ENCODE measurements at regions not wholly inside any gene's neighbourhood (a gene's known extent, or its start where the extent isn't known, plus 50 kb on each side); places are given as distances from the start of the nearest gene placed in this dataset.

DNA sequence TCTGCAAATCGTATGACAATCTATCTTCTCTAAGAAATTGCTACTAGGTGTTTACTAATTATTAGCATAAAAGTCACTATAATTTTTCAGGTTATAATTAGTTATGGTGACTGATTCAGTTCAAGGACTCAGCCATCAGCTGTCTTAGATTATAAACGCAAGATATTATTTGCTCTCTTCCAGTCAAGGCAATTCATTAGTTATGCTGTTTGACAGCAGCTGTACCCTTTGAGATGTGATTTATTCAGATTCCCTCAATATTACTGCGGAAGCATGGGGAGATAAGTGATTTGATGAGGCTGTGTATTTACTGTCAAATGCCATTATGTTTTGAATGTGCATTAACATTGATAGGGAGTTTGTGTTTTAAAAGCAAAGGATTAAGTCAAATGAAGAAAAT lies 558.9 kb upstream of the FSIP2 start:
- no peak for FAIRE-seq
- no peak overlapping the region for H3K4me2 ChIP-seq
- no peaks in the 10 kb centered on the region for H3K9me3 ChIP-seq
- no peak for DNase-seq (ENCODE audit: low read depth in 1 of 2, low spot score in 1 of 2)
- POLR2A ChIA-PET: no interaction called here
- WGBS (ENCODE audit: missing lambda C conversion rate): 18% methylated on average over 3 of the region's 3 CpGs
- CTCF ChIA-PET: no interaction called here
- TF ChIP-seq POLR2A (IDR thresholded peaks at IDR 0.05; ENCODE audit: low read length) (no peak), HDAC2 (IDR thresholded peaks at IDR 0.05) (no peak), RNF2 (IDR thresholded peaks at IDR 0.05; ENCODE audit: borderline replicate concordance, low read depth) (no peak)
- ATAC-seq: no peak
- H3K4me3 ChIP-seq: no peak overlapping the region
- no peak overlapping the region for H3K27ac ChIP-seq
- H3K4me1 ChIP-seq: no peaks in the 10 kb centered on the region

DNA sequence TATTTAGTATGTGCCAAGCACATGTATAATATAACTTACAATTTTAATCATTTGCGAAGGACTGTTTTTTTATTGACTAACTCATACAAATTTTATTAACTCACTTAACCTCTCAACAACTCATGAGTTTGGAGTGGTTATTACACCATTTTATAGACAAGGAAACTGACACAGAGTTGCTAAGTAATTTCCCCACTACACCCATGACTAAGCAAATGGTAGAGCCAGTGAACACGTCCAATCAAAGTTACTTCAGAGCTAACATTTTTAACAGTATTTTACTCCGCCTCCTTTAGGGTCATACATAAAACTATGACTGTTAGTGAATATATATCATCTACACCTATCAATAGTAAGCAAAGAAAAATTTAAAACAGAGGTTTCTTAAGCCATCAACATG lies 556.7 kb upstream of the FSIP2 start:
- TF ChIP-seq, protein P1, sequence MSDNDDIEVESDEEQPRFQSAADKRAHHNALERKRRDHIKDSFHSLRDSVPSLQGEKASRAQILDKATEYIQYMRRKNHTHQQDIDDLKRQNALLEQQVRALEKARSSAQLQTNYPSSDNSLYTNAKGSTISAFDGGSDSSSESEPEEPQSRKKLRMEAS (IDR thresholded peaks at IDR 0.05): no peak
- DNase-seq (ENCODE audit: low read depth in 1 of 2, low spot score in 1 of 2) (no peak), FAIRE-seq (no peak), ATAC-seq (no peak)
- no peak overlapping the region for H3K27ac ChIP-seq
- ChIA-PET POLR2A (no interaction called here), CTCF (no interaction called here)
- H3K4me1 ChIP-seq: no peaks in the 10 kb centered on the region
- no peak overlapping the region for H3K4me3 ChIP-seq
- H3K9me3 ChIP-seq: no peaks in the 10 kb centered on the region
- WGBS (ENCODE audit: missing lambda C conversion rate): 59% methylated on average over 3 of the region's 3 CpGs
- H3K4me2 ChIP-seq: no peak overlapping the region

DNA sequence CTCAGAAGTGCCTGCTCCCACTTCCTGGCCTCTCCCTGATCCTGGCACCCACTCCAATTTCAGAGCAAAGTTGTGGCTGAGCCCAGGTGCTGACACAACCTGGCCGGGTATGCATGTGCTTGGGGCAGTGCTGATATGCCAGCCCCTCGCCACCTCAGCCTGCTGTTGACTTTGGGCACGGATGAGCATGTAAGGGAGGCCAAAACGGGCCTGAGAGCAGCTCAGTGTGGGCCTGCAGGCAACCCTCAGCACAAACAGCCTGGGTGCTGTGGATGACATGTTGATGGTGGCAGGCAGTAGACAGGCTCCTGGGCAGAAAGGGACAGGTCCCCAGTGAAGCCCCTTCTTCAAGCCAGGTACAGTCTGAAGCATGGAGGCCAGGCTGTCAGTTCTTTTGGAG lies 553.6 kb upstream of the FSIP2 start:
- H3K4me1 ChIP-seq: no peaks in the 10 kb centered on the region
- FAIRE-seq (no peak), ATAC-seq (no peak), DNase-seq (ENCODE audit: low read depth in 1 of 2, low spot score in 1 of 2) (no peak)
- no peak for TF ChIP-seq RCOR1 (IDR thresholded peaks at IDR 0.05; ENCODE audit: low read depth, low read length)
- no peak for TF ChIP-seq NFE2L2 (conservative IDR thresholded peaks at IDR 0.05; ENCODE audit: low read length)
- no peak for TF ChIP-seq PHF8 (IDR thresholded peaks at IDR 0.05; ENCODE audit: borderline replicate concordance, low read depth)
- TF ChIP-seq, protein P2, sequence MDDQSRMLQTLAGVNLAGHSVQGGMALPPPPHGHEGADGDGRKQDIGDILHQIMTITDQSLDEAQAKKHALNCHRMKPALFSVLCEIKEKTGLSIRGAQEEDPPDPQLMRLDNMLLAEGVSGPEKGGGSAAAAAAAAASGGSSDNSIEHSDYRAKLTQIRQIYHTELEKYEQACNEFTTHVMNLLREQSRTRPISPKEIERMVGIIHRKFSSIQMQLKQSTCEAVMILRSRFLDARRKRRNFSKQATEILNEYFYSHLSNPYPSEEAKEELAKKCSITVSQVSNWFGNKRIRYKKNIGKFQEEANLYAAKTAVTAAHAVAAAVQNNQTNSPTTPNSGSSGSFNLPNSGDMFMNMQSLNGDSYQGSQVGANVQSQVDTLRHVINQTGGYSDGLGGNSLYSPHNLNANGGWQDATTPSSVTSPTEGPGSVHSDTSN (IDR thresholded peaks at IDR 0.05): no peak
- no peak for TF ChIP-seq MAZ (IDR thresholded peaks at IDR 0.05; ENCODE audit: borderline replicate concordance, low read depth, low read length)
- TF ChIP-seq CBX2 (IDR thresholded peaks at IDR 0.05; ENCODE audit: borderline replicate concordance, low read depth): no peak
- TF ChIP-seq CEBPB (IDR thresholded peaks at IDR 0.05): no peak
- no peak for TF ChIP-seq KDM1A (IDR thresholded peaks at IDR 0.05; ENCODE audit: low read depth)
- no peak for TF ChIP-seq HOXA7 (CRISPR knock-in tag; IDR thresholded peaks at IDR 0.05)
- TF ChIP-seq ESRRA (IDR thresholded peaks at IDR 0.05; ENCODE audit: borderline replicate concordance, low read length): no peak
- TF ChIP-seq MAFK (IDR thresholded peaks at IDR 0.05; ENCODE audit: partially characterized antibody): no peak
- H3K27ac ChIP-seq: no peak overlapping the region
- no peak overlapping the region for H3K4me3 ChIP-seq
- ChIA-PET POLR2A (no interaction called here), CTCF (no interaction called here)
- H3K4me2 ChIP-seq: no peak overlapping the region
- WGBS (ENCODE audit: missing lambda C conversion rate): no CpG with 5 or more reads among the region's 4 CpGs
- no peaks in the 10 kb centered on the region for H3K9me3 ChIP-seq

DNA sequence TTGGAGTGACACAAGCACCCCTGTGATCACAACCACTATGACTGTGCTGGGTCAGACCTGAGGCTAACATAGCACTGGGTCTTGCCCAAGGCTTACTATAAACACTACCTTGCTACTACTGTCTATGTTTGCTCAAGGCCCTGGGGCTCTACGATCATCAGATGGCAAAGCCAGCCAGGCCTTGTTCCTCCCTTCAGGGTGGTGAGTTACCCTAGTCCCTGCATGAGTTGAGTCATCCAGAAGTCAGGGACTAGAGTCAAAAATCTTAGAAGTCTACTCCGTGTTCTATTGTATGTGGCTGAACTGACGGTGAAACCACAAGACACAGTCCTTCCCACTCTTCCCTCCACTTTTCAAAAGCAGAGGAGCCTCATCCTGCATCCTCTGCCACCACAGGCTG lies 551.2 kb upstream of the FSIP2 start:
- CTCF ChIA-PET: interaction anchor here (0.6 kb wide), 1 partner anchor 19 kb away, joined by 3 read pairs; no protein-coding TSS in a partner anchor
- no peak for DNase-seq (ENCODE audit: low read depth in 1 of 2, low spot score in 1 of 2)
- Histone ChIP-seq H3K4me1 (no peaks in the 10 kb centered on the region), H3K4me3 (no peak overlapping the region), H3K27ac (no peak overlapping the region), H3K9me3 (no peaks in the 10 kb centered on the region), H3K4me2 (no peak overlapping the region)
- no peak for FAIRE-seq
- no peak for ATAC-seq
- TF ChIP-seq GATA3 (IDR thresholded peaks at IDR 0.05; ENCODE audit: borderline replicate concordance) (no peak), FOSL2 (IDR thresholded peaks at IDR 0.05) (no peak), FOSL2 (CRISPR knock-in tag; IDR thresholded peaks at IDR 0.05) (no peak)
- TF ChIP-seq, protein P3, sequence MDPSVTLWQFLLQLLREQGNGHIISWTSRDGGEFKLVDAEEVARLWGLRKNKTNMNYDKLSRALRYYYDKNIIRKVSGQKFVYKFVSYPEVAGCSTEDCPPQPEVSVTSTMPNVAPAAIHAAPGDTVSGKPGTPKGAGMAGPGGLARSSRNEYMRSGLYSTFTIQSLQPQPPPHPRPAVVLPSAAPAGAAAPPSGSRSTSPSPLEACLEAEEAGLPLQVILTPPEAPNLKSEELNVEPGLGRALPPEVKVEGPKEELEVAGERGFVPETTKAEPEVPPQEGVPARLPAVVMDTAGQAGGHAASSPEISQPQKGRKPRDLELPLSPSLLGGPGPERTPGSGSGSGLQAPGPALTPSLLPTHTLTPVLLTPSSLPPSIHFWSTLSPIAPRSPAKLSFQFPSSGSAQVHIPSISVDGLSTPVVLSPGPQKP (IDR thresholded peaks at IDR 0.05; ENCODE audit: low read depth, low read length): no peak
- POLR2A ChIA-PET: no interaction called here
- WGBS (ENCODE audit: missing lambda C conversion rate): 34% methylated on average over 3 of the region's 3 CpGs

All from A549 (cell line).